ENCODE measurements at regions not wholly inside any gene's neighbourhood (a gene's known extent, or its start where the extent isn't known, plus 50 kb on each side); places are given as distances from the start of the nearest gene placed in this dataset.

DNA sequence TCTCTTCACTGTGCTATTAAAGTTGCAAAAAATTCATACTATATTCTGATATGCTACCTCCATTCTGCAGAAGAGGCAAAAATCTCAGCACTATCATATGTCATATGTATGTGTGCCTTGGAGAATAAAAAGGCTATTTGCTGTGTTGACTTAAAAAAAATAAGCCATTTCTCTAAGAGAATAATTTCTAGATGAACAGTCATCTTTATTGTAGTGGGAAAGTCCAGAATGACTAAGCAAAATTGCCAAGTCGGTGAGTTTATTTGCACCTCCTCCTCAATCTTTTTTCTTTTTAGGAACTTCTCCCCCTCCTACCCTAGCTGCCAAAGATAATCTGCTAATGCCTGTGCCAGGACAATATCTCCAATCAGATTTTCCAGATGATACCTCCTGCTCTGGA lies 353.8 kb upstream of the FAR2 start:
- TF ChIP-seq, protein P1, sequence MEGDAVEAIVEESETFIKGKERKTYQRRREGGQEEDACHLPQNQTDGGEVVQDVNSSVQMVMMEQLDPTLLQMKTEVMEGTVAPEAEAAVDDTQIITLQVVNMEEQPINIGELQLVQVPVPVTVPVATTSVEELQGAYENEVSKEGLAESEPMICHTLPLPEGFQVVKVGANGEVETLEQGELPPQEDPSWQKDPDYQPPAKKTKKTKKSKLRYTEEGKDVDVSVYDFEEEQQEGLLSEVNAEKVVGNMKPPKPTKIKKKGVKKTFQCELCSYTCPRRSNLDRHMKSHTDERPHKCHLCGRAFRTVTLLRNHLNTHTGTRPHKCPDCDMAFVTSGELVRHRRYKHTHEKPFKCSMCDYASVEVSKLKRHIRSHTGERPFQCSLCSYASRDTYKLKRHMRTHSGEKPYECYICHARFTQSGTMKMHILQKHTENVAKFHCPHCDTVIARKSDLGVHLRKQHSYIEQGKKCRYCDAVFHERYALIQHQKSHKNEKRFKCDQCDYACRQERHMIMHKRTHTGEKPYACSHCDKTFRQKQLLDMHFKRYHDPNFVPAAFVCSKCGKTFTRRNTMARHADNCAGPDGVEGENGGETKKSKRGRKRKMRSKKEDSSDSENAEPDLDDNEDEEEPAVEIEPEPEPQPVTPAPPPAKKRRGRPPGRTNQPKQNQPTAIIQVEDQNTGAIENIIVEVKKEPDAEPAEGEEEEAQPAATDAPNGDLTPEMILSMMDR (IDR thresholded peaks at IDR 0.05; ENCODE audit: low read length): no peak
- TF ChIP-seq EZH2 (IDR thresholded peaks at IDR 0.05; ENCODE audit: borderline replicate concordance, low read length): no peak
